Thoracic aorta (tissue), 2 donors: ENCODE measurements at regions not wholly inside any gene's neighbourhood (a gene's known extent, or its start where the extent isn't known, plus 50 kb on each side); places are given as distances from the start of the nearest gene placed in this dataset.

ENCODE experiments used
- ATAC-seq: fragments of 150-250 bp; one replicate; pipeline ENCODE4 v1.8.0; 2017; ENCODE audit warnings: low read depth; ENCODE audit not compliant: insufficient number of reproducible peaks, low FRiP score
- DNase-seq: peaks from one replicate; pipeline ENCODE4 v3.0.0-alpha.2; 2020; ENCODE audit warnings: low spot score
- H3K27ac ChIP-seq, 2 donors: fragments of 200-600 bp; sonication (generic); 1 replicate in 1 of 2; 2 replicates in 1 of 2; pipeline ENCODE4 v1.5.1; 2016; ENCODE audit warnings: mild to moderate bottlenecking in 2 of 2, moderate library complexity in 2 of 2
- H3K27me3 ChIP-seq: fragments of 200-600 bp; sonication (generic); replicated peaks from 2 replicates; pipeline ENCODE4 v1.6.0; 2016; ENCODE audit warnings: mild to moderate bottlenecking; ENCODE audit not compliant: insufficient read depth
- H3K36me3 ChIP-seq: fragments of 200-600 bp; sonication (generic); one replicate; pipeline ENCODE4 v1.5.1; 2016
- H3K4me1 ChIP-seq, 2 donors: fragments of 200-600 bp; sonication (generic); 1 replicate in 1 of 2; 2 replicates in 1 of 2; pipeline versions ENCODE4 v1.5.1 to v1.6.0; 2016; ENCODE audit warnings: low read depth in 2 of 2, mild to moderate bottlenecking in 1 of 2; ENCODE audit not compliant: control insufficient read depth in 1 of 2
- H3K4me3 ChIP-seq: fragments of 200-600 bp; sonication (generic); 2 replicates; pipeline ENCODE4 v1.5.1; 2016; ENCODE audit warnings: mild to moderate bottlenecking
- H3K9me3 ChIP-seq: fragments of 200-600 bp; sonication (generic); 2 replicates; pipeline ENCODE4 v1.5.1; 2016
- CTCF ChIP-seq: fragments of 200-600 bp; sonication (generic); IDR thresholded peaks from one replicate; pipeline ENCODE4 v1.5.1; 2019; ENCODE audit warnings: antibody characterized with exemption

GRCh38 chr7:46285878-46286277, 364.8 kb upstream of the IGFBP3 start:
- H3K36me3 ChIP-seq: no peaks in the 10 kb centered on the region
- no peaks in the 10 kb centered on the region for H3K9me3 ChIP-seq
- TF ChIP-seq CTCF: no peak
- no peaks in the 10 kb centered on the region for H3K27me3 ChIP-seq
- DNase-seq (no peak), ATAC-seq (no peak)
- no peak overlapping the region for H3K27ac ChIP-seq
- H3K4me3 ChIP-seq: no peak overlapping the region
- peaks cover 1 to 15% of the 10 kb centered on the region in 2 donors for H3K4me1 ChIP-seq

GRCh38 chr7:46283852-46284251, 362.8 kb upstream of the IGFBP3 start:
- ATAC-seq: peak; percentile 80
- H3K27ac ChIP-seq: peak overlapping the region in 1 of 2 donors; percentile 5

GRCh38 chr7:46282155-46282554, 361.1 kb upstream of the IGFBP3 start:
- DNase-seq: no peak
- Histone ChIP-seq H3K9me3 (no peaks in the 10 kb centered on the region), H3K4me1 (no peaks in the 10 kb centered on the region), H3K27me3 (no peaks in the 10 kb centered on the region), H3K4me3 (no peak overlapping the region), H3K36me3 (no peaks in the 10 kb centered on the region), H3K27ac (no peak overlapping the region)
- TF ChIP-seq CTCF: no peak
- ATAC-seq: no peak

More at GRCh38 chr7:46283852-46284251, 362.8 kb upstream of the IGFBP3 start:
- Histone ChIP-seq H3K27me3 (no peaks in the 10 kb centered on the region), H3K4me1 (peaks cover 0 to 3% of the 10 kb centered on the region in 2 donors), H3K9me3 (no peaks in the 10 kb centered on the region), H3K36me3 (no peaks in the 10 kb centered on the region), H3K4me3 (no peak overlapping the region)
- DNase-seq: no peak
- TF ChIP-seq CTCF: no peak

- no peak overlapping the region for H3K4me3 ChIP-seq
- TF ChIP-seq CTCF: no peak
- no peak overlapping the region for H3K27ac ChIP-seq
- H3K4me1 ChIP-seq: no peaks in the 10 kb centered on the region
- H3K27me3 ChIP-seq: no peaks in the 10 kb centered on the region
- H3K36me3 ChIP-seq: no peaks in the 10 kb centered on the region
- H3K9me3 ChIP-seq: no peaks in the 10 kb centered on the region
- DNase-seq (no peak), ATAC-seq (no peak)
Observed at GRCh38 chr7:46281071-46281470, 360.0 kb upstream of the IGFBP3 start.

- no peaks in the 10 kb centered on the region for H3K9me3 ChIP-seq
- DNase-seq: no peak
- no peak for TF ChIP-seq CTCF
- H3K4me1 ChIP-seq: no peaks in the 10 kb centered on the region
- H3K4me3 ChIP-seq: no peak overlapping the region
- H3K36me3 ChIP-seq: no peaks in the 10 kb centered on the region
- H3K27ac ChIP-seq: no peak overlapping the region
- ATAC-seq: no peak
- no peaks in the 10 kb centered on the region for H3K27me3 ChIP-seq
Observed at GRCh38 chr7:46279290-46279689, 358.2 kb upstream of the IGFBP3 start.
